Ishikawa (cell line): ENCODE measurements at regions not wholly inside any gene's neighbourhood (a gene's known extent, or its start where the extent isn't known, plus 50 kb on each side); places are given as distances from the start of the nearest gene placed in this dataset.
A peak's percentile ranks its signal among the peaks of the same experiment; 100 is the strongest.

ENCODE experiments used
- CEBPB ChIP-seq: IDR thresholded peaks from 2 replicates; pipeline ENCODE4 v1.6.1; 2012
- CREB1 ChIP-seq: IDR thresholded peaks from 2 replicates; pipeline ENCODE4 v1.6.1; 2012; ENCODE audit warnings: low read depth
- EGR1 ChIP-seq: IDR thresholded peaks from 2 replicates; pipeline ENCODE4 v1.6.1; 2012
- EP300 ChIP-seq: IDR thresholded peaks from 2 replicates; pipeline ENCODE4 v1.6.1; 2012; ENCODE audit warnings: borderline replicate concordance
- FOXM1 ChIP-seq: IDR thresholded peaks from 2 replicates; pipeline ENCODE4 v1.6.1; 2012; ENCODE audit warnings: low read depth, borderline replicate concordance
- MAX ChIP-seq: IDR thresholded peaks from 2 replicates; pipeline ENCODE4 v1.6.1; 2012
- NFIC ChIP-seq: IDR thresholded peaks from 2 replicates; pipeline ENCODE4 v1.6.1; 2012
- RAD21 ChIP-seq: IDR thresholded peaks from 2 replicates; pipeline ENCODE4 v1.6.1; 2012; ENCODE audit warnings: low read depth
- REST ChIP-seq: IDR thresholded peaks from 2 replicates; pipeline ENCODE4 v1.6.1; 2012; ENCODE audit warnings: low read depth, mild to moderate bottlenecking
- TAF1 ChIP-seq: IDR thresholded peaks from 2 replicates; pipeline ENCODE4 v1.6.1; 2012; ENCODE audit warnings: low read depth, mild to moderate bottlenecking
- TCF12 ChIP-seq: IDR thresholded peaks from 2 replicates; pipeline ENCODE4 v1.6.1; 2012; ENCODE audit warnings: low read depth
- TEAD4 ChIP-seq: IDR thresholded peaks from 2 replicates; pipeline ENCODE4 v1.6.1; 2012
- USF1 ChIP-seq: IDR thresholded peaks from 2 replicates; pipeline ENCODE4 v1.6.1; 2012
- YY1 ChIP-seq: IDR thresholded peaks from 2 replicates; pipeline ENCODE4 v1.6.1; 2012; ENCODE audit warnings: low read depth
- ZBTB7A ChIP-seq: IDR thresholded peaks from 2 replicates; pipeline ENCODE4 v1.6.1; 2012; ENCODE audit warnings: low read depth

- TF ChIP-seq FOXM1 (no peak), RAD21 (peak; percentile 69)
These were observed 330.8 kb upstream of the PREP start for GRCh38 chr6:105733556-105734162.

- TF ChIP-seq TCF12 (no peak), USF1 (no peak), RAD21 (no peak), NFIC (no peak), REST (no peak), CREB1 (no peak), TAF1 (no peak), EGR1 (no peak), EP300 (no peak), CEBPB (no peak), YY1 (no peak), TEAD4 (no peak), ZBTB7A (no peak), MAX (no peak)
These were observed 326.1 kb upstream of the PREP start for GRCh38 chr6:105728995-105729394.

GRCh38 chr6:105726902-105727655 lies 324.2 kb upstream of the PREP start:
- no peak for TF ChIP-seq YY1
- TF ChIP-seq RAD21 = no peak
- TF ChIP-seq FOXM1 = no peak
- no peak for TF ChIP-seq USF1

GRCh38 chr6:105714846-105715245 lies 312.0 kb upstream of the PREP start:
- TF ChIP-seq REST (no peak), TEAD4 (no peak), CREB1 (no peak), NFIC (no peak)

- no peak for TF ChIP-seq TEAD4
- TF ChIP-seq USF1 = no peak
- TF ChIP-seq TCF12 = no peak
- TF ChIP-seq FOXM1 = no peak
- no peak for TF ChIP-seq TAF1
- no peak for TF ChIP-seq MAX
- TF ChIP-seq RAD21 = no peak
- no peak for TF ChIP-seq YY1
- no peak for TF ChIP-seq REST
- no peak for TF ChIP-seq CEBPB
- TF ChIP-seq EP300 = no peak
- no peak for TF ChIP-seq NFIC
- TF ChIP-seq EGR1 = no peak
These were observed 310.7 kb upstream of the PREP start for GRCh38 chr6:105713474-105714118.
